22Rv1 (cell line): ENCODE measurements at regions not wholly inside any gene's neighbourhood (a gene's known extent, or its start where the extent isn't known, plus 50 kb on each side); places are given as distances from the start of the nearest gene placed in this dataset.

Experiments
- ZFX ChIP-seq: fragments of 450-650 bp; IDR thresholded peaks from 2 replicates; pipeline ENCODE4 v1.6.1; 2017; ENCODE audit warnings: antibody characterized with exemption, borderline replicate concordance
- TF ChIP-seq, protein P1 (sequence below): fragments of 450-650 bp; IDR thresholded peaks from 2 replicates; pipeline ENCODE4 v1.5.1; 2017; ENCODE audit warnings: mild to moderate bottlenecking

DNA sequence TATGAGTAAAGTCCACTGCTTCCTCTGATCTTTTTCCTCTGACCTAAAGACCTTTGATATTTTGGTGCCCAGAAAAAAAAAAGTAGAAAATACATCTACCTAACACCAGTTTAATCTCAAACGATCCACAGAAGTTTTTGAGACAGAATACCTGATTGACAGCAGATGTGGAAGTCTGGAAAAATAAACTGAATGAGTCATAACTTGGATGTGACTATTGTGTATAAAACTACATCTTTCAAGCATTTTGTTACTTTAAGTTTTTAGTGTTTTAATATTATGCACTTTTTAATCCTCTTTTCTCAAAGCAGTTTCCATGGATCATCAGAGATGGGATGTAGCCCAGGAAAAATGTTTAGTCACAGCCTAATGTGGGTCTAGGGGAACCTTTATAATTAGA, 216.1 kb downstream of the SLITRK1 start:
- TF ChIP-seq, protein P1, sequence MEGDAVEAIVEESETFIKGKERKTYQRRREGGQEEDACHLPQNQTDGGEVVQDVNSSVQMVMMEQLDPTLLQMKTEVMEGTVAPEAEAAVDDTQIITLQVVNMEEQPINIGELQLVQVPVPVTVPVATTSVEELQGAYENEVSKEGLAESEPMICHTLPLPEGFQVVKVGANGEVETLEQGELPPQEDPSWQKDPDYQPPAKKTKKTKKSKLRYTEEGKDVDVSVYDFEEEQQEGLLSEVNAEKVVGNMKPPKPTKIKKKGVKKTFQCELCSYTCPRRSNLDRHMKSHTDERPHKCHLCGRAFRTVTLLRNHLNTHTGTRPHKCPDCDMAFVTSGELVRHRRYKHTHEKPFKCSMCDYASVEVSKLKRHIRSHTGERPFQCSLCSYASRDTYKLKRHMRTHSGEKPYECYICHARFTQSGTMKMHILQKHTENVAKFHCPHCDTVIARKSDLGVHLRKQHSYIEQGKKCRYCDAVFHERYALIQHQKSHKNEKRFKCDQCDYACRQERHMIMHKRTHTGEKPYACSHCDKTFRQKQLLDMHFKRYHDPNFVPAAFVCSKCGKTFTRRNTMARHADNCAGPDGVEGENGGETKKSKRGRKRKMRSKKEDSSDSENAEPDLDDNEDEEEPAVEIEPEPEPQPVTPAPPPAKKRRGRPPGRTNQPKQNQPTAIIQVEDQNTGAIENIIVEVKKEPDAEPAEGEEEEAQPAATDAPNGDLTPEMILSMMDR = no peak
- no peak for TF ChIP-seq ZFX
